ENCODE measurements at regions not wholly inside any gene's neighbourhood (a gene's known extent, or its start where the extent isn't known, plus 50 kb on each side); places are given as distances from the start of the nearest gene placed in this dataset.

- TF ChIP-seq FOXJ3 (CRISPR knock-in tag; IDR thresholded peaks at IDR 0.05), result no peak
- no peak for TF ChIP-seq CHD2 (IDR thresholded peaks at IDR 0.05; ENCODE audit: low read length, partially characterized antibody)
- no peak for TF ChIP-seq CTCF (IDR thresholded peaks at IDR 0.05)
- no peak for TF ChIP-seq EP300 (IDR thresholded peaks at IDR 0.05; ENCODE audit: borderline replicate concordance in 1 of 2, low read depth in 1 of 2, low read length in 1 of 2)
- TF ChIP-seq USF2 (IDR thresholded peaks at IDR 0.05; ENCODE audit: borderline replicate concordance, low read depth, low read length), result no peak
- no peak for TF ChIP-seq TEAD4 (IDR thresholded peaks at IDR 0.05; ENCODE audit: borderline replicate concordance, insufficient read depth)
- no peak for TF ChIP-seq JUND (IDR thresholded peaks at IDR 0.05)
- no peak for TF ChIP-seq RFX5 (IDR thresholded peaks at IDR 0.05; ENCODE audit: low read length)
- no peak for TF ChIP-seq SMC3 (IDR thresholded peaks at IDR 0.05; ENCODE audit: low read depth, low read length)
- no peak for TF ChIP-seq RCOR1 (IDR thresholded peaks at IDR 0.05; ENCODE audit: low read length)
- no peak for TF ChIP-seq POLR2AphosphoS5 (IDR thresholded peaks at IDR 0.05; ENCODE audit: low read depth, low read length)
- TF ChIP-seq MEF2A (IDR thresholded peaks at IDR 0.05; ENCODE audit: borderline replicate concordance, low read depth), result no peak
- TF ChIP-seq EZH2phosphoT487 (IDR thresholded peaks at IDR 0.05; ENCODE audit: borderline replicate concordance, low read depth), result no peak
- no peak for TF ChIP-seq ELF1 (IDR thresholded peaks at IDR 0.05)
These were observed 104.0 kb upstream of the BCAT1 start for GRCh38 chr12:25052914-25053211.
